Stimulated activated naive CD8-positive, alpha-beta T cell treated with anti-CD3 and anti-CD28 coated beads, Interleukin-15, Interleukin-2, amounts not matched to agents 100 ng/mL and 50 ng/mL, for 24 hours (primary cell): ENCODE measurements at regions not wholly inside any gene's neighbourhood (a gene's known extent, or its start where the extent isn't known, plus 50 kb on each side); places are given as distances from the start of the nearest gene placed in this dataset.
"Not testable (repeated sequence)": the region's sequence is repeated elsewhere in the genome, so short reads cannot be mapped to it uniquely, and the experiment has no call there.

Experiments
- H3K27ac Mint-ChIP-seq: one replicate; pipeline ENCODE4 v1.8.0; 2021; ENCODE audit warnings: mild to moderate bottlenecking, mixed read lengths
- H3K27me3 Mint-ChIP-seq: one replicate; pipeline ENCODE4 v1.8.0; 2021; ENCODE audit warnings: mixed read lengths
- H3K36me3 Mint-ChIP-seq: one replicate; pipeline ENCODE4 v1.8.0; 2021; ENCODE audit warnings: low read depth, mixed read lengths
- H3K4me1 Mint-ChIP-seq: one replicate; pipeline ENCODE4 v1.8.0; 2021; ENCODE audit warnings: low read depth, mixed read lengths
- H3K4me3 Mint-ChIP-seq: one replicate; pipeline ENCODE4 v1.8.0; 2021; ENCODE audit warnings: mild to moderate bottlenecking, mixed read lengths
- H3K9me3 Mint-ChIP-seq: one replicate; pipeline ENCODE4 v1.8.0; 2021; ENCODE audit warnings: mixed read lengths

- H3K27me3 Mint-ChIP-seq = peaks cover 7% of the 10 kb centered on the region
- H3K4me1 Mint-ChIP-seq = no peaks in the 10 kb centered on the region
- H3K9me3 Mint-ChIP-seq = peaks cover 17% of the 10 kb centered on the region
- no peak overlapping the region for H3K27ac Mint-ChIP-seq
- no peak overlapping the region for H3K4me3 Mint-ChIP-seq
- no peaks in the 10 kb centered on the region for H3K36me3 Mint-ChIP-seq
Observed at GRCh38 chr3:39558775-39559306, 91.4 kb downstream of the MOBP start.

GRCh38 chr3:39559543-39559942 is 92.1 kb downstream of the MOBP start:
- Mint-ChIP-seq H3K27ac (no peak overlapping the region), H3K9me3 (peaks cover 10% of the 10 kb centered on the region), H3K4me1 (no peaks in the 10 kb centered on the region), H3K4me3 (no peak overlapping the region), H3K36me3 (no peaks in the 10 kb centered on the region), H3K27me3 (peaks cover 7% of the 10 kb centered on the region)

DNA sequence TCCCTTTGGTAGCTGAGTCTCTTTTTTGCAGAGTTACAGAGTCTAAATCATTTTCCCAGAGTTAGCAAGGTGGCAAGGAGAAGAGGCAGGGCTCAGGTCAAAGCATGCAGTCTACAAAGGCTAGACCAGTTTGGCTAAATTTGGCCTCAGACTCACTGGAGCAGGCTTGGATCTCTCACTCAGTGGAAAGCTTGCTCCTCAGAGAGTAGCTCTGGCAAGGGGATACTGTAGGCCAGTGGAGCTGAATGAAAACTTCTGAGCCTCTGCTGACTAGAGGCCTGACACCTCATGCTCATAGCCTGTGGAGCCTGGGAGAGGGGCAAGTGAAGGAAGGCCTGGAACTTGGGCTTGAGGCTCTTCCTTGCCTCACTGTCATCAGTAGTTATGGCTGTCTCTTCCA is 101.0 kb downstream of the MOBP start:
- H3K27ac Mint-ChIP-seq = no peak overlapping the region
- no peaks in the 10 kb centered on the region for H3K4me1 Mint-ChIP-seq
- H3K36me3 Mint-ChIP-seq = no peaks in the 10 kb centered on the region
- H3K27me3 Mint-ChIP-seq = peaks cover 2% of the 10 kb centered on the region
- H3K9me3 Mint-ChIP-seq = no peaks in the 10 kb centered on the region
- no peak overlapping the region for H3K4me3 Mint-ChIP-seq

- Mint-ChIP-seq H3K27me3 (peaks cover 5% of the 10 kb centered on the region), H3K36me3 (no peaks in the 10 kb centered on the region), H3K4me3 (no peak overlapping the region), H3K9me3 (no peaks in the 10 kb centered on the region), H3K4me1 (no peaks in the 10 kb centered on the region), H3K27ac (no peak overlapping the region)
Observed at GRCh38 chr3:39569095-39569494, 101.6 kb downstream of the MOBP start.

- H3K27me3 Mint-ChIP-seq = peaks cover 5% of the 10 kb centered on the region
- no peak overlapping the region for H3K4me3 Mint-ChIP-seq
- H3K9me3 Mint-ChIP-seq = no peaks in the 10 kb centered on the region
- H3K36me3 Mint-ChIP-seq = no peaks in the 10 kb centered on the region
- no peaks in the 10 kb centered on the region for H3K4me1 Mint-ChIP-seq
- no peak overlapping the region for H3K27ac Mint-ChIP-seq
Observed at GRCh38 chr3:39573392-39573791, 105.9 kb downstream of the MOBP start.

GRCh38 chr3:39577541-39577940 is 110.1 kb downstream of the MOBP start:
- Mint-ChIP-seq H3K27ac (no peak overlapping the region), H3K27me3 (peaks cover 10% of the 10 kb centered on the region), H3K36me3 (no peaks in the 10 kb centered on the region), H3K4me3 (no peak overlapping the region), H3K4me1 (no peaks in the 10 kb centered on the region), H3K9me3 (no peaks in the 10 kb centered on the region)

- not testable (repeated sequence) for H3K4me1 Mint-ChIP-seq, H3K4me3 Mint-ChIP-seq, H3K27ac Mint-ChIP-seq, H3K9me3 Mint-ChIP-seq, H3K36me3 Mint-ChIP-seq, H3K27me3 Mint-ChIP-seq
Observed at GRCh38 chr3:39586215-39586614, 118.7 kb downstream of the MOBP start.

GRCh38 chr3:39587113-39587512 is 119.6 kb downstream of the MOBP start:
- H3K9me3 Mint-ChIP-seq = no peaks in the 10 kb centered on the region
- H3K4me3 Mint-ChIP-seq = no peak overlapping the region
- H3K27me3 Mint-ChIP-seq = no peaks in the 10 kb centered on the region
- H3K27ac Mint-ChIP-seq = no peak overlapping the region
- no peaks in the 10 kb centered on the region for H3K4me1 Mint-ChIP-seq
- H3K36me3 Mint-ChIP-seq = no peaks in the 10 kb centered on the region

- Mint-ChIP-seq H3K27me3 (peaks cover 3% of the 10 kb centered on the region), H3K36me3 (no peaks in the 10 kb centered on the region), H3K9me3 (no peaks in the 10 kb centered on the region), H3K27ac (no peak overlapping the region), H3K4me1 (no peaks in the 10 kb centered on the region), H3K4me3 (no peak overlapping the region)
Observed at GRCh38 chr3:39590806-39591205, 123.3 kb downstream of the MOBP start.

DNA sequence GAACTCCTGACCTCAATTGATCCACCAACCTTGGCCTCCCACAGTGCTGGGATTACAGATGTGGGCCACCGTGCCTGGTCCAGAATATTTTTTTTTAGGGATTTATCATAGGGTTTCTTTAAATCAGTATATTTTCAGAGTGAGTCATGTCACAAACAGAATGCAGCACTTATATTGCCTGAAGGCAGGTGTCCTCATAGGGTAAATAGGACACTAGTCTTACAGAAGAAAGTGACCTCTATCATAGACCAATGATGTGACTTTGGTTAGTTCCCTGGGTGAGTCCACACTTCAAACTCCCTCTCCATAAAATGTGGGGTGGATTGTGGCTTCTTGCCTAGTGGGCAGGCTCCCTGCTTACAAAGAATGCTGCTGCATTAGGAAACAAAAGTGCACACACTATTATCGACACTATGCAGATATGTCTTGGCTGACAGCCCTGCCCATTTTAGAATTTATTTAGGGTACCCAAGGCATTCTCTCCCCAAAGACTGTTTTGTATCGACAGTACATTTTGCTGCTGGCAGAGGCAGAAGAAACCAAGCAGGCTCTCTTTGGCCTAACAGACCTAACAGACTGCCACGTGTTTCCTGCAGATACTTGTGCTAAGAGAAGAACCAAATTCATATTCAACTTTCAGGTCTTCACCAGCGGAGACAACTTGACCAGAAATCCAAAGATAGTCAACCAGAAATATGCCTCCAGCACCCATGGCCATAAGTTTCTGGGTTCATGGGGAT is 125.0 kb downstream of the MOBP start:
- no peaks in the 10 kb centered on the region for H3K4me1 Mint-ChIP-seq
- peaks cover 3% of the 10 kb centered on the region for H3K27me3 Mint-ChIP-seq
- H3K4me3 Mint-ChIP-seq = no peak overlapping the region
- H3K9me3 Mint-ChIP-seq = no peaks in the 10 kb centered on the region
- no peak overlapping the region for H3K27ac Mint-ChIP-seq
- H3K36me3 Mint-ChIP-seq = no peaks in the 10 kb centered on the region

- Mint-ChIP-seq H3K36me3 (no peaks in the 10 kb centered on the region), H3K4me1 (no peaks in the 10 kb centered on the region), H3K27me3 (peaks cover 3% of the 10 kb centered on the region), H3K4me3 (no peak overlapping the region), H3K27ac (no peak overlapping the region), H3K9me3 (no peaks in the 10 kb centered on the region)
Observed at GRCh38 chr3:39593341-39593740, 125.9 kb downstream of the MOBP start.

GRCh38 chr3:39601241-39601640 is 133.8 kb downstream of the MOBP start:
- no peaks in the 10 kb centered on the region for H3K4me1 Mint-ChIP-seq
- H3K9me3 Mint-ChIP-seq = peaks cover 10% of the 10 kb centered on the region
- no peak overlapping the region for H3K4me3 Mint-ChIP-seq
- H3K27me3 Mint-ChIP-seq = peaks cover 20% of the 10 kb centered on the region
- H3K27ac Mint-ChIP-seq = no peak overlapping the region
- H3K36me3 Mint-ChIP-seq = no peaks in the 10 kb centered on the region

DNA sequence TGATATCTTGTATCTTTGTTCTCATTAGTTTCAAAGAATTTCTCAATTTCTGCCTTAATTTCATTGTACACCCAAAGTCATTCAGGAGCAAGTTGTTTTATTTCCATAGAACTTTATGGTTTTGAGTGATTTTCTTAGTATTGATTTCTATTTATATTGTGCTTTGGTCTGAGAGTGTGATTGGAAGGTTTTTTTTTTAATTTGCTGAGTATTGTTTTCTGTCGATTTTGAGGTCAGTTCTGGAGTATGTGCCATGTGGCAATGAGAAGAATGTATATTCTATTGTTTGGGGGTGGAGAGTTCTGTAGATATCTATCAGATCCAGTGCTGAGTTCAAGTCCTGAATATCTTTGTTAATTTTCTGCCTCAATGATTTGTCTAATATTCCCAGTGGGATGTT is 138.4 kb downstream of the MOBP start:
- peaks cover 19% of the 10 kb centered on the region for H3K9me3 Mint-ChIP-seq
- peaks cover 42% of the 10 kb centered on the region for H3K27me3 Mint-ChIP-seq
- H3K4me1 Mint-ChIP-seq = no peaks in the 10 kb centered on the region
- no peak overlapping the region for H3K27ac Mint-ChIP-seq
- no peak overlapping the region for H3K4me3 Mint-ChIP-seq
- H3K36me3 Mint-ChIP-seq = no peaks in the 10 kb centered on the region

- peaks cover 4% of the 10 kb centered on the region for H3K27me3 Mint-ChIP-seq
- no peaks in the 10 kb centered on the region for H3K36me3 Mint-ChIP-seq
- H3K4me3 Mint-ChIP-seq = no peak overlapping the region
- no peaks in the 10 kb centered on the region for H3K4me1 Mint-ChIP-seq
- H3K27ac Mint-ChIP-seq = no peak overlapping the region
- H3K9me3 Mint-ChIP-seq = peaks cover 13% of the 10 kb centered on the region
Observed at GRCh38 chr3:39626198-39626597, 158.7 kb downstream of the MOBP start.

DNA sequence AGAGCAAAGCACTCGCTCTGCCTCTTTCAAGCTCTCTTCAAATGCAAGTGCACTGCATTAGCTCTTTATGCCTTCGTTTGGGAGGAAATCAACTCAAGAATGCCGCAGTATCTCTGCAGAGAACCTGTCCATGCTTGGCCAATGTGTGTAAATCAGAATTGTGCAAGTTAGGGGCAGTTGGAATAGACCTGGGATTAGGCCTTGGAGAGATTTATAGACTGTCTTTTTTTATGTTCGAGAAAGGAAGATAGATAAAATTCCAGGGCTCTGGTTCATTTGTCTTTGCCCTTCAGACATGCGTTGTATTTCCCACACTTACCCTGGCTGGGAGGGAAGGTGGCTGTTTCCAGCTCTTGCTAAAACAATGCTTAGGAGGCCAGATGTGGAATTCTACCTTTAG is 163.7 kb downstream of the MOBP start:
- Mint-ChIP-seq H3K4me3 (no peak overlapping the region), H3K36me3 (no peaks in the 10 kb centered on the region), H3K4me1 (no peaks in the 10 kb centered on the region), H3K27me3 (no peaks in the 10 kb centered on the region), H3K9me3 (peaks cover 6% of the 10 kb centered on the region), H3K27ac (no peak overlapping the region)

DNA sequence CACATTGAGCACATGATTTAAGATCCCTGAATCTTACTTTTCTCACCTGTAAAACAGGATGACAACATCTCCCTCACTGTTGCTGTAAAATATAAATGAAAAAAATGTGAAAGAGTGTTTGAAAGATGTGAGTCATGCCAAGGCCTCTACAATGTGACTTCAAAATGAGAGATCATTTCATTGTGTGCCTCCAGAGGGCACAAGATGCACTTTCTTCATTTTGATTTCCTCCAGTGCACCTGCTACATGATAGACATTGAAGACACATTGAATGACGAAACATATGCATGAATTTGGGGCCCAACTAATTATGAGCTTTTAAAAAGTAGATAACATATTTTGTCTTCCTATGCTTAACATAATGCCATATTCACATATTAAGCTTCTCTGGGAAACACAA is 170.3 kb downstream of the MOBP start:
- H3K27ac Mint-ChIP-seq = no peak overlapping the region
- no peaks in the 10 kb centered on the region for H3K9me3 Mint-ChIP-seq
- peaks cover 20% of the 10 kb centered on the region for H3K4me1 Mint-ChIP-seq
- H3K4me3 Mint-ChIP-seq = no peak overlapping the region
- peaks cover 20% of the 10 kb centered on the region for H3K27me3 Mint-ChIP-seq
- H3K36me3 Mint-ChIP-seq = no peaks in the 10 kb centered on the region
